ENCODE measurements at regions not wholly inside any gene's neighbourhood (a gene's known extent, or its start where the extent isn't known, plus 50 kb on each side); places are given as distances from the start of the nearest gene placed in this dataset.

DNA sequence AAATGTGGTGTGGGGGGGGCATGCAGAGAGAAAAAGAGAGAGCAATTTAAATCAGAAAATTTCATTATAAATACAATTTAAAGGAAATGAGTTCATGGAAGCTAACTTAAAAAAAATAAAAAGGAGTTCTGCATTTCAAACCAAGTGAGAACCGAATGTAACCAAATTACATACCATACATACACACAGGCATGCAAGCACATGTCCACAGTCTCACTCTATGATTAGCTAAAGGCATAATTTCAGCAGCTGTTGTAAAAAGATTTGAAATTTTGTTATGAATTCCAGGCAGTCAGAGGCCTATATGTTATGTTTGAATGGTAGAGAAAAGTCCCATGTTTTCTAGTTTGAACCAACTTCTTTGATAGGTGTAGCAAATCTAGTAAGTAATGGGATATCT lies 611.6 kb upstream of the ADGRL3 start:
- TF ChIP-seq, protein P1, sequence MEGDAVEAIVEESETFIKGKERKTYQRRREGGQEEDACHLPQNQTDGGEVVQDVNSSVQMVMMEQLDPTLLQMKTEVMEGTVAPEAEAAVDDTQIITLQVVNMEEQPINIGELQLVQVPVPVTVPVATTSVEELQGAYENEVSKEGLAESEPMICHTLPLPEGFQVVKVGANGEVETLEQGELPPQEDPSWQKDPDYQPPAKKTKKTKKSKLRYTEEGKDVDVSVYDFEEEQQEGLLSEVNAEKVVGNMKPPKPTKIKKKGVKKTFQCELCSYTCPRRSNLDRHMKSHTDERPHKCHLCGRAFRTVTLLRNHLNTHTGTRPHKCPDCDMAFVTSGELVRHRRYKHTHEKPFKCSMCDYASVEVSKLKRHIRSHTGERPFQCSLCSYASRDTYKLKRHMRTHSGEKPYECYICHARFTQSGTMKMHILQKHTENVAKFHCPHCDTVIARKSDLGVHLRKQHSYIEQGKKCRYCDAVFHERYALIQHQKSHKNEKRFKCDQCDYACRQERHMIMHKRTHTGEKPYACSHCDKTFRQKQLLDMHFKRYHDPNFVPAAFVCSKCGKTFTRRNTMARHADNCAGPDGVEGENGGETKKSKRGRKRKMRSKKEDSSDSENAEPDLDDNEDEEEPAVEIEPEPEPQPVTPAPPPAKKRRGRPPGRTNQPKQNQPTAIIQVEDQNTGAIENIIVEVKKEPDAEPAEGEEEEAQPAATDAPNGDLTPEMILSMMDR (IDR thresholded peaks at IDR 0.05), result no peak
- no peak for TF ChIP-seq POLR2A (IDR thresholded peaks at IDR 0.05)

Measured in right lobe of liver (tissue), 4 donors.